ENCODE measurements at regions not wholly inside any gene's neighbourhood (a gene's known extent, or its start where the extent isn't known, plus 50 kb on each side); places are given as distances from the start of the nearest gene placed in this dataset.

DNA sequence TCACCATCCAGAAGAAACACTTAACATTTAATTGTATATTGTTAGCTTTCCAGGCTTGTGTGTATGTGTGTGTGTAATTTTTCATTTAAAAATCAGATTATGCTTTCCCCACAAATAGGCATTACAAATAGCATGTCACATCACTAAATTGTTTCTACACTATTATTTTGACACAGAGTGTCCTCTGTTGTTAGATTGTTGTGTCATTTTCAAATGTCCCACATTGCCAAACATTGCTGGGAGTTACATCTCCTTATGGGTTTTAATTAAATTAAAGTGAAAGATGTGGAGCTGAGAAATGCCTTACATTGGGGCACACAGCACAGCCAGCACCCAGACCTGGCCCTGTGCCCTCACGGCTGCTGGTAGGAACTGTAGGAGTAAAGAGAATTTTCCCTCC lies 295.6 kb downstream of the ZEB1 start:
- TF ChIP-seq POLR2A (IDR thresholded peaks at IDR 0.05) (no peak), CTCF (IDR thresholded peaks at IDR 0.05) (no peak)

Data from gastroesophageal sphincter (tissue), 3 donors.